ENCODE measurements at regions not wholly inside any gene's neighbourhood (a gene's known extent, or its start where the extent isn't known, plus 50 kb on each side); places are given as distances from the start of the nearest gene placed in this dataset.
"Not testable (repeated sequence)": the region's sequence is repeated elsewhere in the genome, so short reads cannot be mapped to it uniquely, and the experiment has no call there.

- no peak overlapping the region for H3K4me3 ChIP-seq (ENCODE audit: low read depth, low read length)
- H3K27me3 ChIP-seq, result no peaks in the 10 kb centered on the region
- no peaks in the 10 kb centered on the region for H3K36me3 ChIP-seq
- DNase-seq, result no peak
- TF ChIP-seq CTCF (IDR thresholded peaks at IDR 0.05; ENCODE audit: low read depth, low read length), result no peak
- H3K9me3 ChIP-seq, result no peaks in the 10 kb centered on the region
- H3K4me1 ChIP-seq, result no peaks in the 10 kb centered on the region
Measured at GRCh38 chr9:84513473-84513872, 156.1 kb upstream of the NTRK2 start.

GRCh38 chr9:84513979-84514378 lies 155.6 kb upstream of the NTRK2 start:
- DNase-seq, result no peak
- Histone ChIP-seq H3K9me3 (no peaks in the 10 kb centered on the region), H3K4me3 (ENCODE audit: low read depth, low read length) (no peak overlapping the region), H3K36me3 (no peaks in the 10 kb centered on the region), H3K4me1 (no peaks in the 10 kb centered on the region), H3K27me3 (no peaks in the 10 kb centered on the region)
- no peak for TF ChIP-seq CTCF (IDR thresholded peaks at IDR 0.05; ENCODE audit: low read depth, low read length)

- Histone ChIP-seq H3K4me1 (no peaks in the 10 kb centered on the region), H3K27me3 (no peaks in the 10 kb centered on the region), H3K36me3 (no peaks in the 10 kb centered on the region), H3K4me3 (ENCODE audit: low read depth, low read length) (no peak overlapping the region), H3K9me3 (no peaks in the 10 kb centered on the region)
- no peak for DNase-seq
- no peak for TF ChIP-seq CTCF (IDR thresholded peaks at IDR 0.05; ENCODE audit: low read depth, low read length)
Measured at GRCh38 chr9:84514421-84514820, 155.1 kb upstream of the NTRK2 start.

GRCh38 chr9:84517026-84517425 lies 152.5 kb upstream of the NTRK2 start:
- no peaks in the 10 kb centered on the region for H3K4me1 ChIP-seq
- H3K9me3 ChIP-seq, result no peaks in the 10 kb centered on the region
- DNase-seq, result no peak
- no peaks in the 10 kb centered on the region for H3K27me3 ChIP-seq
- no peak for TF ChIP-seq CTCF (IDR thresholded peaks at IDR 0.05; ENCODE audit: low read depth, low read length)
- H3K4me3 ChIP-seq (ENCODE audit: low read depth, low read length), result no peak overlapping the region
- no peaks in the 10 kb centered on the region for H3K36me3 ChIP-seq

- no peaks in the 10 kb centered on the region for H3K9me3 ChIP-seq
- no peaks in the 10 kb centered on the region for H3K27me3 ChIP-seq
- TF ChIP-seq CTCF (IDR thresholded peaks at IDR 0.05; ENCODE audit: low read depth, low read length), result no peak
- no peak overlapping the region for H3K4me3 ChIP-seq (ENCODE audit: low read depth, low read length)
- H3K4me1 ChIP-seq, result no peaks in the 10 kb centered on the region
- DNase-seq, result no peak
- no peaks in the 10 kb centered on the region for H3K36me3 ChIP-seq
Measured at GRCh38 chr9:84519413-84519812, 150.1 kb upstream of the NTRK2 start.

- H3K4me1 ChIP-seq, result no peaks in the 10 kb centered on the region
- no peak for TF ChIP-seq CTCF (IDR thresholded peaks at IDR 0.05; ENCODE audit: low read depth, low read length)
- no peaks in the 10 kb centered on the region for H3K9me3 ChIP-seq
- DNase-seq, result no peak
- H3K27me3 ChIP-seq, result no peaks in the 10 kb centered on the region
- no peak overlapping the region for H3K4me3 ChIP-seq (ENCODE audit: low read depth, low read length)
- no peaks in the 10 kb centered on the region for H3K36me3 ChIP-seq
Measured at GRCh38 chr9:84521208-84521607, 148.3 kb upstream of the NTRK2 start.

- not testable (repeated sequence) for H3K9me3 ChIP-seq; H3K4me1 ChIP-seq; H3K4me3 ChIP-seq (ENCODE audit: low read depth, low read length); H3K27me3 ChIP-seq; DNase-seq; H3K36me3 ChIP-seq
Measured at GRCh38 chr9:84526211-84526610, 143.3 kb upstream of the NTRK2 start.

- H3K27me3 ChIP-seq; H3K9me3 ChIP-seq; H3K36me3 ChIP-seq; DNase-seq; H3K4me1 ChIP-seq; H3K4me3 ChIP-seq (ENCODE audit: low read depth, low read length): not testable (repeated sequence)
Measured at GRCh38 chr9:84527060-84527720, 142.3 kb upstream of the NTRK2 start.

GRCh38 chr9:84535973-84536372 lies 133.6 kb upstream of the NTRK2 start:
- DNase-seq; H3K36me3 ChIP-seq; H3K27me3 ChIP-seq; H3K4me3 ChIP-seq (ENCODE audit: low read depth, low read length); H3K4me1 ChIP-seq; H3K9me3 ChIP-seq: not testable (repeated sequence)

Data from BE2C (cell line).